HG03378 (cell line): ENCODE measurements at regions not wholly inside any gene's neighbourhood (a gene's known extent, or its start where the extent isn't known, plus 50 kb on each side); places are given as distances from the start of the nearest gene placed in this dataset.
"Not testable (repeated sequence)": the region's sequence is repeated elsewhere in the genome, so short reads cannot be mapped to it uniquely, and the experiment has no call there.

Experiments used
- ATAC-seq: cut with Tn5 transposase; IDR thresholded peaks from one replicate; pipeline ENCODE4 v1.9.1; 2021; ENCODE audit warnings: mild to moderate bottlenecking, moderate library complexity; ENCODE audit not compliant: unreplicated experiment

DNA sequence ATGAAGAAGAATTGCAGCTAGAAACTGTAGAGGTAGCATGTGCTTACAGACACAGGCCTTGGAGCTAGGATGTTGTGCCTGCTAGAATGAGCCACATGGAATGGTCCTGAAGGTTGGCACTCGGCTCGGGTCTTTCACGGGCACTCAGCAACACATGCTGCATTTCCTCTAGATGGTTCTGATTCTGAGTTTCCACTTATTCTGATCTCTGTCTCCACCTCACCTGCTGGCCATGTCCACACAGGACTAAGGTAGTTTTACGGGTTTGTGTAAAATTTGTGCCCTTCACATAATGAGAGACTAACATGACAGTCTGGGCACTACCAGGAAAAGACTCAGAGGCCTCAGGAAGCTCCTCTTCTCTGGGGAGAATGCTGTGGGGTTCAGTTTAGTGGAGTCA is 444.8 kb upstream of the MKI67 start:
- ATAC-seq = no peak

DNA sequence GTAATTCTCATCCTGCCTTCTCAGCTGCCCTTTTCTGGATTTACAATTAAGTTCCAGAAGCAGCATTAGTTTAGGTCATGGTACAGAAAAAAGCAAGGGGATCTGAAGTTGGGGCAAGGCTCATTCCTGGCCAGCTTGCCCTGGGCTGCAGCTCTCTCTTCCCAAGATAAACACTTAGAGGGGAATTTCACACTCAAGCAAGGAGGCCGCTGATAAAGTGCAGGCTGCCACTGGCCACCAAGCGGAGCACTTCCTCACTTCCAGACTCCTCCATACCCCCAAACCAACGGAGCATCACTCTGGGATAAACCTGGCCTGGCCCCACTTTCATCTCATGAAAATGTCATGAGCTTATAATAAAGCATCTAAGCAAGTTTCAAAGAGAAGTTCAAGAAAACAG is 445.5 kb upstream of the MKI67 start:
- ATAC-seq = no peak

DNA sequence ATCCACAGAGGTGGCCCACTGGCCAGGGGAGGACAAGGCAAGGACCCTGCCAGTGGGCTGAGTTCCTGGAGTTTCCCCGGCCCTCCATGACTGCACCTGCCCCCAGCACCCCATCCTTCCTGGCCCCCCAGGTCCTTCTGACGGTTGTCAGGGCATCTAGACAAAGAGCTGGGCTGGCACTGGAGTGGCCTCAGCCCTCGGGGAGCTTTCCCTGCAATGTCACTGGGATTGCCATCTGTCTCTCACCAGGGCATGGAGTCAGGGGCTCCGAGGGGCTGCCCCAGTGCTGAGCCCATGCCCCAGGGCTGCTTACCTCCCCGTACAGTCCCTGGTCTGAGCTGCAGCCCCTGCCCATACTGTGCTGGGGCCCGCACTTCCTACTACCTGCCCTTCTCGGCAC is 446.5 kb upstream of the MKI67 start:
- no peak for ATAC-seq

DNA sequence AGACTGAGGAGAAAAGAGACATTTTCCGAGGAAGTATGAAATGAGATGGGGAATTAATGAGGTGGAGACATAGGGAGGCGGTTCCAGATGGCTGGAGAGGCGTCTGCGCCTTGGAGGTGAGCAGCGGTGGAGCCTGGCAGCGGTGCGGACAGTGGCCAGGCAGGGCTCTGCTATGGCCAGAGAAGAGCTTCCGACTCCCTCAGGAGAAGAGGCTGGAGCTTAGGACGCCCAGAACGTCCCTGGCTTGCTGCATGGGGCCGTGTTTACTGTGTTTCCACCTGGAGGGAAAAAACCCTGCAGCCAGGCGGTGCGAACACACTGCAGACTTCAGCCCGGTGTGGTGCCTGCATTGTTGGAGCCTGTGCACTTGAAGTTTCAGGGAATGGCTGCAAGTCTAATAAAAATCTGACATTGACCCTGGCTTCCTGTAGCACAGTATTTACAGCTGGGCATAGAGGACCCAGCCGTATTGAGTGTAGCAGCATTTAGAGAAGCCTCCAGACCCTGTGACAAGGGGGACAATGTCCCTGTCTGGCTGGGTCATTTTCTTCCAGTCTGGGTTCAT is 447.1 kb upstream of the MKI67 start:
- no peak for ATAC-seq

DNA sequence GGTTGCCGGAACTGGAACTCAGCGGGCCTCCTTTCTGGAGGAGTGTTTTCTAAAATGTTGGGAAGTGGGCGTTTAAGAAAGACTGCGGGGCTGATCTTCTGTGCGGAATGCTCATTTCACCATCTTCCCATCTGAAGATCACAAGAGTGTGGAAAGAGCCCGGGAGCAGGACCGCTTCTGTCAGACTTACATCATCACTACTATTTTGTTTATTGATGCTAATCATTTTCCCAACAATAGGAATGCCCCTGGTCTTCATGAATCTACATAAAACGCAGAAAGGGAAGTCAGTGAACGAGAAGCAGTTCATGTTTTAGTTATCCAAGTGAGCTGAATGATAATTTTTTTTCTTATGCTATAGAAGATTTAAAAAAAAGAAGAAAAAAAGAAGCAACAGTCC is 447.8 kb upstream of the MKI67 start:
- ATAC-seq = no peak

DNA sequence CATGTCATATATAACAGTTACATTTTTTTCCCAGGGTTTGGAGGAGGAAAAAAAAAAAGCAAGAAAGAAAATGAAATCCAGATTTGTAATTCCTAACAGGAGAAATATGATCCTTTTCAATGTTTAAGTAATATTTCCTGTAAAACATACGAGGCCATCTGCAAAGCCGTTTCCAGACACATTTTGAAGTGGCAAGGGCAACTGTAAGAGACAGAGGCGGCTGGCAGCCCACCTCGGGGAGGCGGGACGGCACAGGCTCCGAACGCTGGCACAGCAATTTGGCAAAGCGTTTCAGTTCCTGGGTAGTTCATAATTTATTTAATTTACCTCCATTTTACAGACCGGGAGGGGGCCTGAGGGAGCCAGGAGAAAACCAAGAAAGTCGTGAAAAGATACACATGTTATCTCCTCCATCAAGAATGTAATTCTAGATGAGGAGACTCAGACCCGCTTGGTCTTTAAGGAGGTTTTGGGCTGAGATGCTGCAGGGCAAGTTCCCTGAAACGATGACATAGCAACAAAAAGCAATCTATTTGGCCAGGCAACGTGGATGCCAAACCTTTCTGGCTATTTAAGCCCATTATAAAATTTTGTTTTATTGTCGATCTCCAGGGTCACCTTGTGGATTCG is 448.5 kb upstream of the MKI67 start:
- ATAC-seq = no peak

DNA sequence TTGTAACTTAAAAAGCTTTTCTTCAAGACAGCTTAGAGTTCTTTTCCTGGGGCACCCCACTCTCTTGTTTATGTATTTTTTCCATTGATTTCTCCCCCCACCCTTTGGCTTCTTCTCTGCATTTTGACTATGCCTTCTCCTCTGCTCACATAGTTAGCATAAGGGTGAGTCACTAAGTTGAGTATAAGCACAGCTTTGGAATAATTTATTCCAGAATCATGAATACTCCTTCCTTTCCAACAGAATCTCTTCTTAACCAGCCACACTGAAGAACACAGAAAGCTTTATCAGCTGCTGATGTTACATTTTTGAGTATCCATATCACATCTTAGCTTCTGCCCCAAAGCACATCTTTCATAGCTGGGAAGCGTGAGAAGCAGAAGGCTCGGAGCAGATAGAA is 449.5 kb upstream of the MKI67 start:
- ATAC-seq = no peak

DNA sequence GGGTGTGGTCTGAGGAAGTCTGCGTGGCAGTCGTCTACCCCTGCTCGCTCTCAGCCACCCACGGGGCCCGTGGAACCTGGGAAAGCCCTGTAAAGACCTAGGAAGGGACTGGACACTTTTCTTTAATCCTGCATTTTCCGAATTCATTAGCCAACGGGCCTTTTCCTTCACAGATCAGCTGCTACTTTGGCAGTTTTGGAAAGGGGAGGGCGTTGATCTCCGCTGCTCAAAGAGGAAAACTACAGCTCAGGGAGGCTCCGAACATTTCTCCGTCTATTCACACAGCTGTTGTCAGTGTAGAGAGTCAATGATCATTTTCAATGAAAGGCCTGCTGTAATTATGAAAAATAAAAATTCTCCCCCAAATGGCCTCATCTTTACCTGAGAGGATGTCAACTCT is 450.1 kb upstream of the MKI67 start:
- no peak for ATAC-seq

DNA sequence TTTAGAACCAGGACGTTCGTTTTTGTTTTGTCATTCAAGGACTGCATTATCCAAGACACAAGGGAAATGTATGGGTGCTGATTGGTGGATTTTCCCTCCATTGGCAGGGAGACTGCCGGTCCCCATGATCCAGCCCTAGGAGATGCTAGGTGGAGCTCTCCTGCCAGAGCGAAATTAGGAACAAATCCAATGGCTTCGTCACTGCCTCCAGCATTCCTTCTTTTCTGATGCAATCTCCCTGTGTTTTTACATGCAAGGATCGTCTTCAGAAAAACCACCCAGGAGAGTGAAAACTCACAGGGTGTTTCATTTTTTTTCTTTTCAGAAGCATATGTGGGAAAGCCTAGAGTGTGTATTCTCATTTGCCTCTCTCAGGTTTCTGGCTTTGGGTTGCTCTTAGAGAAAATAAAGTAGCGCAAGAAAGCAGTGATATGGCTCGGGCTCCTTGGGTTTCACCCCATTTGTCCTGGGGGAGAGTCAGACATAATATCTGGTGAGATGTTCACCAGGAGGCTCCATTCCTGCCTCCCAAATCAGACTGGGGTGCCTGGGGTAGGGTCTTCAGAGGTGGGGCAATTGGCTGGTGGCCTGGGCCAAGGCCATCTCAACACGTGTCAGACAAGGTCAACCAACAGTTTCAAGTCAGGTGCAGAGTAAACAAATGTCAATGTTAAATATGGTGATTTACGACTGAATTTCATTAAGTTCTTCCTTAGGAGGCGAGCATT is 450.9 kb upstream of the MKI67 start:
- no peak for ATAC-seq

DNA sequence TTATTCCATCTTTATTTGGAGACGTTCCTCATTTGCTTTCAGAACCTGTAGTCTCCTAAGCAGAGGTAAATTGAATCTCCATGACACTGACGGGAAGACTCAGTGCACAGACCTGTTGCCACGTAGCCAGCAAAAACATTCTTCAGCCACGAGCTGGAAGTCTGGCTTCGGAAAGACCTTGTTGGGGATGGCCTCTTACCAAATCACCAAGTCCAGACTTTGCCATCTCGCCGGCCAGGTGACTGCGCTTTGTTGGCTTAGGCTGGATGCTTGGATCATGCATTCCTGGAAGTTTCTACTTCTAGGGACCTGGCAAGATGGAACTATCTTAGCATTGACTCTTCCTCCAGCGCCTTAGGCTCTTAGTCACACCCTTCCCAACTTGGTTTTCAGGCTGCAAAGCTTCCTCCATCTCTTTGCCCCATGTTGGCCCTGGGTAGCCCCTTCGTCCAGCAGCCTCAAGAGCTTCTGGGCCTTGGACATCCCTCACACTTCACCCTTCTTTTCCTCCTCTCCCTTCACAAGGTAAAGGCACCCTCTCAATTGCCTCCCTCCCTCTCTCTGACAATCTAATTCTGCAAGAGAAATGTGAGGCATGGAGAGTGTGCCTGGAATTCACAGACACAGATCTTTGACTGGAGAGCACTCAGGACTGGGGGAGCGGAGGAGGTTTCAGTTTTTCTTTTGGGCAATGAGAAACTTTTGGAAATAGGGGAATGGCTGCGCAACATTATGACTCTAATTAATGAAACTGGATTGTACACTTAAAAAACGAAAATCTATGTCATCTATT is 451.9 kb upstream of the MKI67 start:
- no peak for ATAC-seq

DNA sequence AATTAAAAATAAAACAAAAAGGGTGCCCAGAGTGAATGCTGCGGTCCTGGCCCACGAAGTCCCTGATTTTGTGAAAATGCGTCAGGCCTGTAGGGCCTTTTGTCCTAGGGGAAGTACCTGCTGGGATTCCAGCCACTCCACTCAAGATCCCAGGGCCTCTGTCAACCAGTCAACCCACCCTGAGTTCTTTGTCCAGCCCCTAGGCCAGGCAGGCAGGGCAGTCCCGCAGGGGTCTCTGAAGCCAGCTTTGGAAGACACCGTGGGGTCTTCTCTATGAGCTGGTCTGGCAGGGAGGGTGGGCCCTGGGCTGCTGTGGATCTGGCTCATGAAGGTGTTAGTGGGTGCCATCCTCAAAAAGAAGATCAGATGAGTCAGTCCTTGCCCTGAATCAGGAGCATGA is 452.5 kb upstream of the MKI67 start:
- no peak for ATAC-seq

DNA sequence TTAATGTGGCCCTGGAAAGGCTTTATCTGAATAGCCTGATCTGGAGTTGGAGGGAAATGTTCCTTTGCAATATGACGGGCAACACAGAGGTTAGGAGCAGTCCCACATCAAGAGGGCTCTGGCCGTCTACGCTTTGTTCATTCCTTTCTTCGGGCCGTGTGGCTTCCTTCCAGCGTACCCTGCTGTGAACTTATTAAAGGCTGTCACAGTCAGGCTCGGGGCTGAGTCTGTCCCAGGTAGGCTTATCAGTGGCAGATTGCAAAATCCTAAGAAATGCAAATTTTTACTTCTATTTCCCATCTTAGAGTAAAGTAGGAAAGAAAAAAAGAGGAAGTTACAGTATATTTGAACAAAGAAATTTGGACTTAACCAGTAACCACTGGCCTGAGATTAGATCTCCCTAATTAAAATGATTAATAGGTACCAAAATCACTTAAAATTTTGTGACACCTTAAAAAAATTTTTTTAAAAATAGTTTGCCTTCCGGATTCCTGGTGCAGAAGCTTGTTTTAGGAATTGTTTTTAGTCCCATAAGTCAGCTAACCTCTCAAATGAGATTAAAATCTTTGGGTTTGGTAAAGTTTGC is 453.1 kb upstream of the MKI67 start:
- ATAC-seq = no peak

DNA sequence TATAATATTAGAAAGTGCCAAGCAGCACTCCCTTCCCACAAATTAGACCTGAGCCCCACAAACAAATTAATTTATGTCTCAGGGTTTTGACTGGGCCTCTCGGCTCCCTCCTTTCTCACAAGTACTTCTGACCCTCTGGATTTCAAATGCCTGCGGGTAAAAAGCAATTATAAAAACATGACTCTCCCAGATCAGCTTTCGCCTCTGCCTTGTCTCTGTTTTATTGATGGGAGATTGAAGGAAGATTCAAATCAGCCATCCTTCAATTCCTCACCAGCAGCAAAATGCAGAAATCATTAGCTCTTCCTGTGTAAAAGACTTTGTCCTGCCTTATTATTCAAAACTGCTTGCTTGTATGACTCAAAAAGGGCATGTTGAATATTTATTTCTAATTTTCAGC is 453.7 kb upstream of the MKI67 start:
- ATAC-seq = no peak

DNA sequence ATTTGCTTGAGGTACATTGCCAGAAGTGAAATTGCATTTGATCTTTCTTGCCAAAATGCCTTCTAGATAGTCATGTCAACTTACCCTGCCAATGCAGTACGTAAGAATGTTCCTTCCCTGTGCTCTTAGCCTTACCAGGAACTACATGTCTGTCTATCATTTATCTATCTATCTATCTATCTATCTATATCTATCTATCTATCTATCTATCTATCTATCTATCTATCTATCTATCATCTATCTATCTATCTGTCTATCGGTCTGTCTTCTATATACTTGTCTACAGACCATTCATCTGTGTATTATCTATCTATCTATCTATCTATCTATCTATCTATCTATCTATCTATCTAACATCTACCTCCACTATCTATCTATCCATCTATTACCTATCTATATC is 456.9 kb upstream of the MKI67 start:
- not testable (repeated sequence) for ATAC-seq

DNA sequence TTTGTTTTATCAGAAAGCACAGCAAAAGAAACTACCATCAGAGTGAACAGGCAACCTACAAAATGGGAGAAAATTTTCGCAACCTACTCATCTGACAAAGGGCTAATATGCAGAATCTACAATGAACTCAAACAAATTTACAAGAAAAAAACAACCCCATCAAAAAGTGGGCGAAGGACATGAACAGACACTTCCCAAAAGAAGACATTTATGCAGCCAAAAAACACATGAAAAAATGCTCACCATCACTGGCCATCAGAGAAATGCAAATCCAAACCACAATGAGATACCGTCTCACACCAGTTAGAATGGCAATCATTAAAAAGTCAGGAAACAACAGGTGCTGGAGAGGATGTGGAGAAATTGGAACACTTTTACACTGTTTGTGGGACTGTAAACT is 460.4 kb upstream of the MKI67 start:
- ATAC-seq = not testable (repeated sequence)

DNA sequence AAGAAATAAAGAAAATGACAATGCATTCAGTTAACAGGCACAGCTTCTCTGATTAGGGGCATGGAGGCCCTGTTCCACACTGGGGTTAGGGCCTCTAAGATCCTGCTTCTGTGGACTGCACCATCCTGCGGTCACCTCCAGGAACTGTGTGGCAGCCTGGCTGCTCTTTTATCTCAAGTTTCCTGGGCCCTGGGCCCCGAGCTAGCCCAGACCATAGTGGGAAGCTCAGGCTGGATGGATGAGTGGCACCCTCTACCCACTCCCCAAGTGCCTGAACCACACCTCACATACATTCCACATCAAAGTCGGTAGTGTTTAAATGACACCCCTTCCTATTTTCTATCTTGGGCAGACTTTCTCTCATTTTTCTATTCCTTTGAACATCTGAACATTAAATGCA is 461.5 kb upstream of the MKI67 start:
- no peak for ATAC-seq

DNA sequence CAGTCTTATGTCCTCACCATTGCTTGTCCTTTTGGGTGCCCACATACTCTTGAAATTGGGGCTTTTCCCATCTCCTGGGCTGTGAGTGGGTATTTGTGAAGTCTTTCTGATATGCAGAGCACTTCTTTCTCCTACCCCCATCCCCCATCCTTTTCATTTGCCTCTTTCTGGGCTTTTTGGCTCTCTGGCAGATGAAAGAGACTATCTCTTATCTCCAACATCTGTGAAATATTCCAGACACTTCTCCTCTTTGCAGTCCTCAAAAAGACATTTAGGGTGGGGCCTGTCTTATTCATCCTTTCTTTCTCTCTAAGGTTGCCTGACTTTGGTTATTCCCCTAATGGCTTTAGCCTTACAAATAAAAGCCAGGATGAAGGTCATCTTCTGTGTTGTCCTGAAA is 462.2 kb upstream of the MKI67 start:
- no peak for ATAC-seq

DNA sequence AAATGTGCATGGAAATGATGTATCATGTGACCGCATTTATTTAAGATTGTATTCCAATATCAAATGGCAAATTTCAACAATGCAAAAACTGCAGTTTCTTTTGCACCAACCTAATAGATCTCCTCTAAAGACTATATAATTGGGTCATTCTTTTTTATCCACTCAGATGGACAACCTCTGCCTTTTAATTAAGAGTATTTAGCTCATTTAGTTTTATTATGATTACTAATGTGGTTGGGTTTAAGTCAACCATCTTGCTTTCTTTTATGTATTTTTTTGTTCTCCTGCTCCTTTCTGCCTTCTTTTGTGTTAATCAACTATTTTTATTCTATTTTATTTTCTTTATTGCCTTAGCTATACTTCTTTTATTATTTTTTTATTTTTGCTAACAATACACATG is 468.5 kb upstream of the MKI67 start:
- no peak for ATAC-seq

DNA sequence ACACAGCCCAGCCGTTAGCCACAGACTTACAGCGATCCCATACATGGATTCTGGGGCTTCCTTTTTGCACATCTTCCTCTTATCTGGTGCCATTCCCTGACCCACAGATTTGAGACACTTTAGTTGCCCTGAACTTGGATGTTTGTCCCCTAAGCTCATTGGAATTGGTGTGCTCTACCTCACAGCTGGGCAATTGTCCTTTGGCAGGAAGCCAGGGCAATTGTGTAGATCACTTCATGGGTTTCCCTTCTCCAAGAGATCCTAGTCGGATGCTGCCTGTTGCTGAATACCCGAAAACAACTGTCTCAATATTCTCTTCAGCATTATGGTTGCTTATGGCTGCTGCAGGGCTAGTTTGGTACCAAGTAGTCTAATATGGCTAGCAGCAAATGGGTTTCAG is 470.7 kb upstream of the MKI67 start:
- ATAC-seq = no peak

DNA sequence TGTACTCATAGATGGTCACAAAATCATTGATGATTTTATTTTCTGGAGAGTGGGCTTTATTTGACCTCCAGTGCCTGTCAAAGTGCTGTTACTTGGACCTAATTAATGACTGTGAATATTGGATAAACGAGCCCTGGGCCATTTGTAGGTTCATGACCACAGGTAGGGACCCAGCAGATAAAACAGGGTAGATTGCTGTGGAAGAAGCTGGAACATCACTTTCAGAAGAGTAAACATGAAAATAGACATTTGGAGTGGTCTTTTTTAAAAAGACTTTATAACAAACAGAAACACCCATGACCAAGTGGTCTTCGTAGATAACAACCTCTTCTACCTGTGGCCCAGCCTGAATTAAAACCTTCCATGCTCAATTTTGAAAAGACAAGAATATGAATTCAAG is 472.8 kb upstream of the MKI67 start:
- ATAC-seq = no peak

DNA sequence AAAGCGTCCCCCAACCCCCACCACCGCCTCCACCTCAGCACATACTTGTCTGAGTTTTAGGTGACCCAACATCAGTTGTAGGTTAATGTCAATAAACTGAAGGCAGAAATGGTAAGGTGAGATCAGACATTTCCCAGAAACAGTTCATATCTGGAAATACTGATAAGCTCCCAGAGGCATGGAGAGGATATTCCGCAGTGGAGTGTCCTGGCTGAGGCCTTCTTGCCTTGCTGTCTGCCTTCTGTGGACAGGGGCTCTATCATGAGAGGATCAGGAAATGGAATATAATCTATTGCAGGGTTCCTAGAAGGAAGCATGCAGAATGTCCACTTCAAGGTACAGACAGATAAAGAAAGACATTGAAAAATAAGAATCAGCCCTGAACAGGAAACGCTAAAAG is 473.3 kb upstream of the MKI67 start:
- ATAC-seq = no peak
